DOHH2 (cell line): ENCODE measurements at regions not wholly inside any gene's neighbourhood (a gene's known extent, or its start where the extent isn't known, plus 50 kb on each side); places are given as distances from the start of the nearest gene placed in this dataset.

Source experiments
- H3F3A ChIP-seq: fragments of 200-600 bp; sonication (generic), shearing (Covaris generic); 2 replicates; pipeline ENCODE4 v1.6.0; 2016; ENCODE audit warnings: antibody characterized with exemption, mild to moderate bottlenecking; ENCODE audit not compliant: control insufficient read depth, insufficient read depth
- H3K27ac ChIP-seq: fragments of 200-600 bp; sonication (generic); 2 replicates; pipeline ENCODE4 v1.5.1; 2014; ENCODE audit warnings: low read depth, mild to moderate bottlenecking, low read length, moderate library complexity
- H3K27me3 ChIP-seq: fragments of 200-600 bp; sonication (generic); 2 replicates; pipeline ENCODE4 v1.6.1; 2014; ENCODE audit warnings: mild to moderate bottlenecking, low read length, mixed read lengths; ENCODE audit not compliant: control insufficient read depth
- H3K36me3 ChIP-seq: fragments of 200-600 bp; sonication (generic); 2 replicates; pipeline ENCODE4 v1.6.1; 2014; ENCODE audit warnings: mild to moderate bottlenecking, low read length, moderate library complexity, mixed read lengths; ENCODE audit not compliant: control insufficient read depth
- H3K4me1 ChIP-seq: fragments of 200-600 bp; sonication (generic); 2 replicates; pipeline ENCODE4 v1.6.1; 2014; ENCODE audit warnings: mild to moderate bottlenecking, low read length, mixed read lengths; ENCODE audit not compliant: control insufficient read depth
- H3K4me2 ChIP-seq: fragments of 200-600 bp; sonication (generic); 2 replicates; pipeline ENCODE4 v1.6.0; 2014; ENCODE audit warnings: mild to moderate bottlenecking, low read length, moderate library complexity
- H3K4me3 ChIP-seq: fragments of 200-600 bp; sonication (generic); 2 replicates; pipeline ENCODE4 v1.5.1; 2014; ENCODE audit warnings: mild to moderate bottlenecking, low read length, mixed read lengths
- H3K79me2 ChIP-seq: fragments of 200-600 bp; sonication (generic); 2 replicates; pipeline ENCODE4 v1.6.1; 2014; ENCODE audit warnings: mild to moderate bottlenecking, low read length, mixed read lengths; ENCODE audit not compliant: control insufficient read depth
- H3K9me2 ChIP-seq: fragments of 200-600 bp; sonication (generic); replicated peaks from 2 replicates; pipeline ENCODE4 v1.6.1; 2014; ENCODE audit warnings: mild to moderate bottlenecking, low read length, mixed read lengths; ENCODE audit not compliant: control insufficient read depth
- H3K9me3 ChIP-seq: fragments of 200-600 bp; sonication (generic); 2 replicates; pipeline ENCODE4 v1.6.1; 2014; ENCODE audit warnings: antibody characterized with exemption, low read length, mixed read lengths; ENCODE audit not compliant: control insufficient read depth, insufficient read depth
- H4K20me1 ChIP-seq: fragments of 200-600 bp; sonication (generic); 2 replicates; pipeline ENCODE4 v1.6.0; 2014; ENCODE audit warnings: low read depth, mild to moderate bottlenecking, antibody characterized with exemption, low read length, moderate library complexity; ENCODE audit not compliant: control insufficient read depth, insufficient read depth
- EZH2phosphoT487 ChIP-seq: fragments of 200-600 bp; sonication (generic); IDR thresholded peaks from 2 replicates; pipeline ENCODE4 v1.6.1; 2017; ENCODE audit warnings: borderline replicate concordance, mild to moderate bottlenecking, antibody characterized with exemption, low read length, moderate library complexity, mixed read lengths
- TF ChIP-seq, protein P1 (sequence below): fragments of 200-600 bp; sonication (generic); IDR thresholded peaks from one replicate; pipeline ENCODE4 v1.5.1; 2014; ENCODE audit warnings: antibody characterized with exemption, mild to moderate bottlenecking, low read depth, low read length; ENCODE audit not compliant: poor library complexity, severe bottlenecking

DNA sequence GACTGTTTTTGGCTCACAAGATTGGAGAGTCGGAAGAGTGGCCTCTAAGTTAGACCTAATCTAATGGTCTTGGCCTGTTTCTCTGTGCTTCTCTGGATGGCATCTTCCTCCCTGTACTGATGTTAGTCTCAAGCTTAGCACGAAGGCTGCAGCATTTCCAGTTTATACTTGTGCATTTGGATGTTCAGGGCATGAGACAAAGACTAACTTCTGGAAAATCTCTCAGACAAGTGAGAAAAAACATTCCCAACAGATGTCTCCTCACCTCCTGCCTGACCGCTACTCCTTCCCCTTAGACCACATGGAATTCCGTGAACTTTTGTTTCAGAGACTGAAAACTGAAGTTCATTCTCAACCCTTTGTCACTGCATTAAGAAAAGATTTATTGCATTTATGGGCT, 410.8 kb upstream of the MCTP2 start:
- no peak overlapping the region for H3K27ac ChIP-seq

DNA sequence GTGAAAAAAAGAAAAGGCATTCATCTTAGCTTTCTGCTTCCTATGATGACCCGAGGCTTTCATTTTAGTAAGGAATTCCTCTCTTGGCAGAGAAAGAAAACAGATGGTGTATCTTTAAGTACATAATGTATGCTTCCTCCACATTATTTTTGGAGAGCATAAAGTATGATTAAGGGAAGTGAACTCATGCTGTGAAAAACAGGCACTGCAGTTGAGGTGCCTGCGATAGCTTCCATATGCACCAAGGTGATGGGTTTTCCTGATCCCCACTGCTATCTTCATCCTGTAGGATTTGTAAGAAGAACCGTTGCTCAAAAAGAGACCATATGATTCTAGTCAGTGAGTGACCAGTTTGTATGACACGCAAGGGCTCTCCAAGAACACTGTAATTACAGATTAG, 411.5 kb upstream of the MCTP2 start:
- H3K79me2 ChIP-seq: no peaks in the 10 kb centered on the region
- H3K4me1 ChIP-seq: no peaks in the 10 kb centered on the region
- no peaks in the 10 kb centered on the region for H4K20me1 ChIP-seq
- H3K27me3 ChIP-seq: no peaks in the 10 kb centered on the region
- H3K9me3 ChIP-seq: no peaks in the 10 kb centered on the region
- no peak overlapping the region for H3K27ac ChIP-seq
- no peak for TF ChIP-seq EZH2phosphoT487
- TF ChIP-seq, protein P1, sequence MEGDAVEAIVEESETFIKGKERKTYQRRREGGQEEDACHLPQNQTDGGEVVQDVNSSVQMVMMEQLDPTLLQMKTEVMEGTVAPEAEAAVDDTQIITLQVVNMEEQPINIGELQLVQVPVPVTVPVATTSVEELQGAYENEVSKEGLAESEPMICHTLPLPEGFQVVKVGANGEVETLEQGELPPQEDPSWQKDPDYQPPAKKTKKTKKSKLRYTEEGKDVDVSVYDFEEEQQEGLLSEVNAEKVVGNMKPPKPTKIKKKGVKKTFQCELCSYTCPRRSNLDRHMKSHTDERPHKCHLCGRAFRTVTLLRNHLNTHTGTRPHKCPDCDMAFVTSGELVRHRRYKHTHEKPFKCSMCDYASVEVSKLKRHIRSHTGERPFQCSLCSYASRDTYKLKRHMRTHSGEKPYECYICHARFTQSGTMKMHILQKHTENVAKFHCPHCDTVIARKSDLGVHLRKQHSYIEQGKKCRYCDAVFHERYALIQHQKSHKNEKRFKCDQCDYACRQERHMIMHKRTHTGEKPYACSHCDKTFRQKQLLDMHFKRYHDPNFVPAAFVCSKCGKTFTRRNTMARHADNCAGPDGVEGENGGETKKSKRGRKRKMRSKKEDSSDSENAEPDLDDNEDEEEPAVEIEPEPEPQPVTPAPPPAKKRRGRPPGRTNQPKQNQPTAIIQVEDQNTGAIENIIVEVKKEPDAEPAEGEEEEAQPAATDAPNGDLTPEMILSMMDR: no peak
- H3F3A ChIP-seq: no peaks in the 10 kb centered on the region
- no peak overlapping the region for H3K4me3 ChIP-seq
- H3K36me3 ChIP-seq: no peaks in the 10 kb centered on the region
- H3K4me2 ChIP-seq: no peak overlapping the region
- H3K9me2 ChIP-seq: no peaks in the 10 kb centered on the region

More for the DNA sequence above, 410.8 kb upstream of the MCTP2 start:
- Histone ChIP-seq H3K79me2 (no peaks in the 10 kb centered on the region), H3K4me3 (no peak overlapping the region), H3F3A (no peaks in the 10 kb centered on the region), H3K4me1 (no peaks in the 10 kb centered on the region), H4K20me1 (no peaks in the 10 kb centered on the region), H3K27me3 (no peaks in the 10 kb centered on the region), H3K9me3 (no peaks in the 10 kb centered on the region), H3K9me2 (no peaks in the 10 kb centered on the region), H3K36me3 (no peaks in the 10 kb centered on the region), H3K4me2 (no peak overlapping the region)
- TF ChIP-seq, protein P1: no peak

DNA sequence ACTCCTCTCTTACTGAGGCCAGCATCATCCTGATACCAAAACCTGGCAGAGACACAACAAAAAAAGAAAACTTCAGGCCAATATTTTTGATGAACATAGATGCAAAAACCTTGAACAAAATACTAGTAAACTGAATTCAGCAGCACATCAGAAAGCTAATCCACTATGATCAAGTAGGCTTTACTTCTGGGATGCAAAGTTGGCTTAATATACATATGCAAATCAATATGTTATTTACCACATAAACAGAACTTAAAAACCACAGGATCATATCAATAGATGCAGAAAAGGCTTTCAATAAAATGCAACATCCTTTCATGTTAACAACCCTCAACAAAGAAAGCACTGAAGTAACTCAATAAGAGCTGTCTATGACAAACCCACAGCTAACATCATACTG, 414.5 kb upstream of the MCTP2 start:
- TF ChIP-seq EZH2phosphoT487: no peak
- TF ChIP-seq, protein P1: no peak
- no peaks in the 10 kb centered on the region for H3K79me2 ChIP-seq
- no peaks in the 10 kb centered on the region for H3K27me3 ChIP-seq
- no peak overlapping the region for H3K4me2 ChIP-seq
- H3K4me1 ChIP-seq: no peaks in the 10 kb centered on the region
- H3K9me2 ChIP-seq: no peaks in the 10 kb centered on the region
- no peaks in the 10 kb centered on the region for H3K9me3 ChIP-seq
- H4K20me1 ChIP-seq: no peaks in the 10 kb centered on the region
- no peak overlapping the region for H3K27ac ChIP-seq
- H3K4me3 ChIP-seq: no peak overlapping the region
- no peaks in the 10 kb centered on the region for H3F3A ChIP-seq
- H3K36me3 ChIP-seq: no peaks in the 10 kb centered on the region

DNA sequence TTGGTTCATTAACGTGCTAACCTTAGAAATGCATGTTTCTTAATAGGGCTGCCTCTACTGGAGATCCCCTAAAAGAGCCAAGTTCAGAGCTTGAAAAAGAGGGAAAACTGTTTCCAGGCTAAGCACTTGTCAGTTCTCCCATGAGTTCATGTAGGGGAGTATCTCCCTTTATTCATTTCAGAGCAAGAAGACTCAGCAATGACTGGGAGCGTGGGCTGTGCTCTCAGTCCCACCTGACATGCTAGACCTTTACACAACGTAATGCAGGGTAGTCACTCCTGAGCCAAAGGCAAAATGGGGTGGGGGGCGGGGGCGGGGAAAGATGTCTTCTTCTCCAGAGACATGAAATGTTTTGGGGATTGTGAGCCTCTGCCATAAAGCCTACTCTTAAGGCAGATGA, 420.1 kb upstream of the MCTP2 start:
- no peak overlapping the region for H3K4me3 ChIP-seq
- H3K36me3 ChIP-seq: no peaks in the 10 kb centered on the region
- no peak overlapping the region for H3K4me2 ChIP-seq
- H3K9me2 ChIP-seq: no peaks in the 10 kb centered on the region
- no peaks in the 10 kb centered on the region for H3K27me3 ChIP-seq
- H3K4me1 ChIP-seq: no peaks in the 10 kb centered on the region
- no peaks in the 10 kb centered on the region for H3F3A ChIP-seq
- H3K9me3 ChIP-seq: no peaks in the 10 kb centered on the region
- TF ChIP-seq EZH2phosphoT487: no peak
- TF ChIP-seq, protein P1: no peak
- no peaks in the 10 kb centered on the region for H3K79me2 ChIP-seq
- H3K27ac ChIP-seq: no peak overlapping the region
- H4K20me1 ChIP-seq: no peaks in the 10 kb centered on the region
